K562 (cell line): ENCODE measurements at regions not wholly inside any gene's neighbourhood (a gene's known extent, or its start where the extent isn't known, plus 50 kb on each side); places are given as distances from the start of the nearest gene placed in this dataset.

Experiments
- ATAC-seq: fragments of 200-7000 bp; cut with Tn5 transposase; 3 replicates; pipeline ENCODE4 v1.9.1; 2020; ENCODE audit warnings: moderate library complexity
- BruUV-seq: library from RNA; stranded (reverse); fragments of 400-500 nt; replicated peaks from 2 replicates; lab custom pipeline; 2021; lab: Mats Ljungman, UMichigan
- CTCF ChIA-PET: fragments of 300-600 bp; formaldehyde crosslinking; extraction: SDS; loops from one replicate; lab custom pipeline; 2021; ENCODE audit warnings: low intra/inter-chr PET ratio; lab: Yijun Ruan, JAX
- POLR2A ChIA-PET: fragments of 300-600, 350-650 bp; sonication (Branson Sonifier 250); formaldehyde crosslinking; extraction: SDS; loops from one replicate; lab custom pipeline; 2021; ENCODE audit warnings: antibody characterized with exemption, inconsistent platforms; lab: Yijun Ruan, JAX
- DNase-seq, 4 experiments: peaks; one replicate each; pipeline versions ENCODE4 v3.0.0 to v3.0.0-alpha.2; 2011 to 2018; ENCODE audit warnings: low spot score in 3 of 4, mixed read lengths in 3 of 4; ENCODE audit errors: extremely low read depth in 1 of 4
- FAIRE-seq: peaks from 2 replicates; lab custom pipeline; 2011; peaks lifted over from hg19 to GRCh38; lab: Jason Lieb, UNC
- H2AFZ ChIP-seq: 2 replicates; pipeline ENCODE4 v1.6.0; 2011; ENCODE audit warnings: low read depth, low read length, control low read depth, inconsistent platforms
- H3K27ac ChIP-seq: fragments of 200-600 bp; 3 replicates; pipeline ENCODE4 v1.8.0; 2011; ENCODE audit warnings: low read depth, mild to moderate bottlenecking, control low read depth, inconsistent platforms, low read length, moderate library complexity, mixed read lengths; ENCODE audit errors: extremely low read depth
- H3K27me3 ChIP-seq, 2 experiments: fragments of 300-600 bp in 1 of 2; 2 replicates in 1 of 2; 3 replicates in 1 of 2; pipeline versions ENCODE4 v1.6.0 to v1.8.0; 2011; ENCODE audit warnings: inconsistent platforms in 2 of 2, low read length in 2 of 2, mild to moderate bottlenecking in 1 of 2, mixed read lengths in 1 of 2, moderate library complexity in 1 of 2; ENCODE audit not compliant: control insufficient read depth in 2 of 2, insufficient read depth in 2 of 2
- H3K36me3 ChIP-seq: fragments of 300-600 bp; 3 replicates; pipeline ENCODE4 v1.8.0; 2011; ENCODE audit warnings: mild to moderate bottlenecking, low read length, inconsistent platforms; ENCODE audit not compliant: control insufficient read depth, insufficient read depth
- H3K4me1 ChIP-seq, 2 experiments: fragments of 200-600 bp in 1 of 2; replicated peaks in 1 of 2; 2 replicates in 1 of 2; 3 replicates in 1 of 2; pipeline versions ENCODE4 v1.5.1 to v1.8.0; 2011; ENCODE audit warnings: inconsistent platforms in 2 of 2, low read length in 2 of 2, mild to moderate bottlenecking in 1 of 2, mixed read lengths in 1 of 2, moderate library complexity in 1 of 2; ENCODE audit not compliant: control insufficient read depth in 2 of 2, insufficient read depth in 2 of 2
- H3K4me2 ChIP-seq: 2 replicates; pipeline ENCODE4 v1.6.1; 2011; ENCODE audit warnings: low read length, control low read depth, inconsistent platforms, mixed read lengths; ENCODE audit not compliant: insufficient read depth
- H3K4me3 ChIP-seq: fragments of 200-600 bp; sonication (generic), shearing (Covaris generic); 2 replicates; pipeline ENCODE4 v1.5.1; 2016; ENCODE audit warnings: control low read depth, inconsistent platforms
- H3K79me2 ChIP-seq: fragments of 200-600 bp; 3 replicates; pipeline ENCODE4 v1.8.0; 2011; ENCODE audit warnings: low read length, inconsistent platforms; ENCODE audit not compliant: control insufficient read depth, insufficient read depth
- H3K9ac ChIP-seq, 2 experiments: 2 replicates each; pipeline versions ENCODE4 v1.6.0 to v1.6.1; 2011; ENCODE audit warnings: low read depth in 2 of 2, low read length in 2 of 2, control low read depth in 1 of 2, inconsistent platforms in 1 of 2, mild to moderate bottlenecking in 1 of 2, mixed read lengths in 1 of 2; ENCODE audit not compliant: insufficient read depth in 1 of 2
- H3K9me1 ChIP-seq: one replicate; pipeline ENCODE4 v1.6.0; 2011; ENCODE audit warnings: inconsistent platforms, mild to moderate bottlenecking, low read length, moderate library complexity; ENCODE audit not compliant: control insufficient read depth, insufficient read depth
- H3K9me3 ChIP-seq: replicated peaks from 2 replicates; pipeline ENCODE4 v1.5.1; 2011; ENCODE audit warnings: low read depth, low read length, inconsistent platforms; ENCODE audit not compliant: control insufficient read depth, insufficient read depth
- H4K20me1 ChIP-seq: replicated peaks from 2 replicates; pipeline ENCODE4 v1.6.1; 2011; ENCODE audit warnings: low read length, inconsistent platforms, mixed read lengths; ENCODE audit not compliant: control insufficient read depth, insufficient read depth
- AFF4 ChIP-seq: sonication (generic); formaldehyde crosslinking; IDR thresholded peaks from 2 replicates; pipeline ENCODE4 v1.8.0; 2023; ENCODE audit warnings: mild to moderate bottlenecking, missing genetic modification reagents
- BACH1 ChIP-seq: fragments of 200-800 bp; sonication (Bioruptor generic); IDR thresholded peaks from 2 replicates; pipeline ENCODE4 v1.6.1; 2016; ENCODE audit warnings: missing genetic modification characterization, missing compliant biosample characterization
- CHD1 ChIP-seq: fragments of 200-600 bp; sonication (generic); IDR thresholded peaks from one replicate; pipeline ENCODE4 v1.6.1; 2012; ENCODE audit warnings: mild to moderate bottlenecking, moderate library complexity, low read length, inconsistent platforms
- POLR3A ChIP-seq: IDR thresholded peaks from 2 replicates; pipeline ENCODE4 v1.6.1; 2011; ENCODE audit warnings: borderline replicate concordance, mild to moderate bottlenecking, moderate library complexity; ENCODE audit not compliant: insufficient read length, insufficient read depth; ENCODE audit errors: extremely low read depth
- U2AF2 ChIP-seq: fragments of 200-400 bp; formaldehyde crosslinking; optimal IDR thresholded peaks from 2 replicates; pipeline ENCODE3; 2017; ENCODE audit warnings: low read depth, mild to moderate bottlenecking, low read length
- ZNF134 ChIP-seq: fragments of 250-450 bp; sonication (Bioruptor Pico); conservative IDR thresholded peaks from 2 replicates; pipeline ENCODE4 v1.4.0; 2020
- ZNF507 ChIP-seq: conservative IDR thresholded peaks from 2 replicates; pipeline ENCODE4 v1.6.1; 2017; ENCODE audit warnings: missing genetic modification characterization, missing compliant biosample characterization
- WGBS: fragments of 100-300 bp; shearing (Covaris generic); methylation state at CpG from one replicate; pipeline ENCODE4 v1.1.6; 2016; ENCODE audit warnings: low coverage, mixed read lengths; ENCODE audit not compliant: insufficient coverage; ENCODE audit errors: missing lambda C conversion rate; 5-methylcytosine and 5-hydroxymethylcytosine counted together
- in situ Hi-C: fragments of 300-500 bp; cut with MboI; formaldehyde crosslinking; loops from 4 replicates; pipeline ENCODE4 v1.15.0; 2018; ENCODE audit warnings: inconsistent platforms, mixed read lengths
- intact Hi-C: fragments of 100-400 bp; cut with micrococcal nuclease; formaldehyde crosslinking; loops from 2 replicates; pipeline ENCODE4 v1.14.2; 2022

GRCh38 chr16:62974424-62974823 is 938.2 kb upstream of the CDH8 start:
- Histone ChIP-seq H3K27ac (no peak overlapping the region), H3K9me3 (no peaks in the 10 kb centered on the region), H4K20me1 (no peaks in the 10 kb centered on the region), H2AFZ (no peak overlapping the region), H3K27me3 (no peaks in the 10 kb centered on the region), H3K9ac (no peak overlapping the region), H3K79me2 (no peaks in the 10 kb centered on the region), H3K36me3 (no peaks in the 10 kb centered on the region), H3K4me1 (no peaks in the 10 kb centered on the region), H3K4me3 (no peak overlapping the region), H3K4me2 (no peak overlapping the region), H3K9me1 (no peaks in the 10 kb centered on the region)
- ChIA-PET POLR2A (no interaction called here), CTCF (no interaction called here)
- BruUV-seq, result no TSS peak
- 0% methylated on average over 1 of the region's 1 CpG for WGBS
- intact Hi-C loops (no loop called here), in situ Hi-C loops (no loop called here)
- TF ChIP-seq U2AF2, result no peak
- no peak for TF ChIP-seq CHD1
- no peak for TF ChIP-seq BACH1 (tag)
- TF ChIP-seq ZNF507 (tag), result no peak
- no peak for TF ChIP-seq POLR3A
- TF ChIP-seq ZNF134, result no peak
- no peak for TF ChIP-seq AFF4
- no peak for DNase-seq
- no peak for FAIRE-seq
- no peak for ATAC-seq
